NB4 (cell line): ENCODE measurements at regions not wholly inside any gene's neighbourhood (a gene's known extent, or its start where the extent isn't known, plus 50 kb on each side); places are given as distances from the start of the nearest gene placed in this dataset.

Source experiments
- MYC ChIP-seq: IDR thresholded peaks from 2 replicates; pipeline ENCODE4 v1.6.1; 2011; ENCODE audit warnings: low read depth, low read length
- POLR2A ChIP-seq: IDR thresholded peaks from 2 replicates; pipeline ENCODE4 v1.6.1; 2011; ENCODE audit warnings: mild to moderate bottlenecking; ENCODE audit not compliant: insufficient read length; ENCODE audit errors: extremely low read depth
- TF ChIP-seq, protein P1 (sequence below): IDR thresholded peaks from one replicate; pipeline ENCODE4 v1.5.1; 2012; ENCODE audit warnings: low read depth, low read length
- TF ChIP-seq, protein P2 (sequence below): IDR thresholded peaks from 2 replicates; pipeline ENCODE4 v1.6.1; 2011; ENCODE audit warnings: low read depth, low read length

DNA sequence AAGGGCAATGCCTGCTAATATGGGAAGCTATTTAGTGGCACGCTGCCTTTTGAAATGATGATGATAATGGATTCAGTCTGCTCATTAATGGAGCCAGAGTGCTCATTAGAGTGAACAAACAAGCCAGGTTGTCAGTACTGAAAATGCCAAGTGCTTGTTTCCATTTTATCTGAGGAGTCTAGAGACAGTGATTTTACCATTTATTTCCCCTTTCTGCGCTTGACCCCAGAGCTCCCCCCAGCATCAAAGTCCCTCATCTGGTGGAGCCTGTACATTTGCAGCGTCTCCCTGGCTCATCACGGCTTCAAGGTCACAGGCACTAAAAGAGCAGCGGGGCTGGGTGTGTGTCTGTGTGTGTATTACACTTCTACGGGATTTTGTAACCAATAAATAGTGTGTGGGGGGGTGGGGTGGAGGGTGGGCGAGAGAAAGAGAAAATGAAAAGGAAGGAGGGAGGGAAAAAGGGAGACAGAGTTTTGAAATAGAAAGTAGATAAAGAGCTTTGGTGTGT lies 553.8 kb downstream of the TFEC start:
- TF ChIP-seq POLR2A = no peak
- TF ChIP-seq, protein P1, sequence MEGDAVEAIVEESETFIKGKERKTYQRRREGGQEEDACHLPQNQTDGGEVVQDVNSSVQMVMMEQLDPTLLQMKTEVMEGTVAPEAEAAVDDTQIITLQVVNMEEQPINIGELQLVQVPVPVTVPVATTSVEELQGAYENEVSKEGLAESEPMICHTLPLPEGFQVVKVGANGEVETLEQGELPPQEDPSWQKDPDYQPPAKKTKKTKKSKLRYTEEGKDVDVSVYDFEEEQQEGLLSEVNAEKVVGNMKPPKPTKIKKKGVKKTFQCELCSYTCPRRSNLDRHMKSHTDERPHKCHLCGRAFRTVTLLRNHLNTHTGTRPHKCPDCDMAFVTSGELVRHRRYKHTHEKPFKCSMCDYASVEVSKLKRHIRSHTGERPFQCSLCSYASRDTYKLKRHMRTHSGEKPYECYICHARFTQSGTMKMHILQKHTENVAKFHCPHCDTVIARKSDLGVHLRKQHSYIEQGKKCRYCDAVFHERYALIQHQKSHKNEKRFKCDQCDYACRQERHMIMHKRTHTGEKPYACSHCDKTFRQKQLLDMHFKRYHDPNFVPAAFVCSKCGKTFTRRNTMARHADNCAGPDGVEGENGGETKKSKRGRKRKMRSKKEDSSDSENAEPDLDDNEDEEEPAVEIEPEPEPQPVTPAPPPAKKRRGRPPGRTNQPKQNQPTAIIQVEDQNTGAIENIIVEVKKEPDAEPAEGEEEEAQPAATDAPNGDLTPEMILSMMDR = no peak
- TF ChIP-seq, protein P2, sequence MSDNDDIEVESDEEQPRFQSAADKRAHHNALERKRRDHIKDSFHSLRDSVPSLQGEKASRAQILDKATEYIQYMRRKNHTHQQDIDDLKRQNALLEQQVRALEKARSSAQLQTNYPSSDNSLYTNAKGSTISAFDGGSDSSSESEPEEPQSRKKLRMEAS = no peak
- no peak for TF ChIP-seq MYC
